ENCODE measurements at regions not wholly inside any gene's neighbourhood (a gene's known extent, or its start where the extent isn't known, plus 50 kb on each side); places are given as distances from the start of the nearest gene placed in this dataset.

- no peak overlapping the region for H3K4me3 ChIP-seq (ENCODE audit: control insufficient read depth, low read depth, low read length)
- no peak for DNase-seq (ENCODE audit: low read depth)
- TF ChIP-seq, protein P1, sequence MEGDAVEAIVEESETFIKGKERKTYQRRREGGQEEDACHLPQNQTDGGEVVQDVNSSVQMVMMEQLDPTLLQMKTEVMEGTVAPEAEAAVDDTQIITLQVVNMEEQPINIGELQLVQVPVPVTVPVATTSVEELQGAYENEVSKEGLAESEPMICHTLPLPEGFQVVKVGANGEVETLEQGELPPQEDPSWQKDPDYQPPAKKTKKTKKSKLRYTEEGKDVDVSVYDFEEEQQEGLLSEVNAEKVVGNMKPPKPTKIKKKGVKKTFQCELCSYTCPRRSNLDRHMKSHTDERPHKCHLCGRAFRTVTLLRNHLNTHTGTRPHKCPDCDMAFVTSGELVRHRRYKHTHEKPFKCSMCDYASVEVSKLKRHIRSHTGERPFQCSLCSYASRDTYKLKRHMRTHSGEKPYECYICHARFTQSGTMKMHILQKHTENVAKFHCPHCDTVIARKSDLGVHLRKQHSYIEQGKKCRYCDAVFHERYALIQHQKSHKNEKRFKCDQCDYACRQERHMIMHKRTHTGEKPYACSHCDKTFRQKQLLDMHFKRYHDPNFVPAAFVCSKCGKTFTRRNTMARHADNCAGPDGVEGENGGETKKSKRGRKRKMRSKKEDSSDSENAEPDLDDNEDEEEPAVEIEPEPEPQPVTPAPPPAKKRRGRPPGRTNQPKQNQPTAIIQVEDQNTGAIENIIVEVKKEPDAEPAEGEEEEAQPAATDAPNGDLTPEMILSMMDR (conservative IDR thresholded peaks at IDR 0.05; ENCODE audit: control insufficient read depth, insufficient read depth, low read depth, low read length), result no peak
Observed at GRCh38 chr20:39784693-39785092, 822.5 kb downstream of the DHX35 start.

DNA sequence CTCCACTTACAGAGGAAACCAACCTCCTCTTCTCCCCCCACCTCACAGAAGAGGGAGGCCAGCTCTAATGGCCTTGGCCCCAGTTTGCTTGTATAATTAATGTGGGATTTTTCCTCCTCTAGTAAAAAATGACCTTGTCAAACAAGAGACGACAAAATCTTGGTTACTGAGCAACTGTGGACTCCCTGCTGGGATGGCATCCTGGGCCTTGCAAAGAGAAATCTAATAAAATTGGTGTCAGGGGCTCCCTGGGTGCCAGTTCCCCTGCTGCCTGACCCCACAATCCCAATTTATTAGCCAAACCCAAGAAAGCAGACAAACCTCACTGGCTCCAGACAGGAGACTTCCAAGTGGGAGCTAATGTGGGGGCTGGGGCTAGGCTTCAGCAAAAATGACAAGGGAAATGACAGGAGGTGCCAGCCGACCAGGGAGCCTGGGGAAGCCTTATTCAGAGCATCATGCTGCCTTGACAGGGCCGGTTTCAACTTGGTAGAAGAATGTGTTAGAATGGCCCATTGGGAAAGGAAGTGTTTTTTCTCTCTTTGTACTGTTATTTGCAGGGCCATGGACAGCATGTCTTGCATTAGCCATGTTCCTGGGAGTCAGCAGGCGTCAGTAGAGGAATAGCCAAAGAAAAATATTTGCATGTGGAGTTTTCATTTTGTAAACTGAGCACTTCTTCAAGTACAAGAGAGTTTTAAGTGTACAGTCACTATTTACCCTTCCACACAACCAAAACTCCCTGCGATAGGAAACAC is 816.9 kb downstream of the DHX35 start:
- H3K4me3 ChIP-seq (ENCODE audit: control insufficient read depth, low read depth, low read length), result no peak overlapping the region
- peak; percentile 14 for DNase-seq (ENCODE audit: low read depth)
- TF ChIP-seq, protein P1 (conservative IDR thresholded peaks at IDR 0.05; ENCODE audit: control insufficient read depth, insufficient read depth, low read depth, low read length), result peak; percentile 14

DNA sequence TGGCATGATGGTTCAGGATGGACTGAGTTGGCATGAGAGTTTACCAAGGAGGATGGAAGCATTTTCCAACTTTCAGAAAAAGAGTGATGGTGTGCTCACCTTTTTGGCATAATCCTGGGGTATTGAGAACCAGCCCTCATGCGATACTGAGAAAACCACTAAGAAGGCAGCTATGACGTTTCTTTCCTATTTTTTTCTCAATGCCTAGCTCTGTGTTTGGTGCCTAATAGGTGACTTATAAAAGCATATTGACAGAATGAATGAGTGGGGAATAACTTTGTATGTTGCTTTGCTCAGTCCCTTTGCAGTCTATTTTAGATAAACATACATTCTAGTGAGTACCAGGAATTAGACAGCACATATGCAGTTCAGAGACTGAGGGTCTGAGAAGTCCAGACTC is 816.3 kb downstream of the DHX35 start:
- H3K4me3 ChIP-seq (ENCODE audit: control insufficient read depth, low read depth, low read length), result no peak overlapping the region
- DNase-seq (ENCODE audit: low read depth), result no peak
- TF ChIP-seq, protein P1 (conservative IDR thresholded peaks at IDR 0.05; ENCODE audit: control insufficient read depth, insufficient read depth, low read depth, low read length), result no peak

DNA sequence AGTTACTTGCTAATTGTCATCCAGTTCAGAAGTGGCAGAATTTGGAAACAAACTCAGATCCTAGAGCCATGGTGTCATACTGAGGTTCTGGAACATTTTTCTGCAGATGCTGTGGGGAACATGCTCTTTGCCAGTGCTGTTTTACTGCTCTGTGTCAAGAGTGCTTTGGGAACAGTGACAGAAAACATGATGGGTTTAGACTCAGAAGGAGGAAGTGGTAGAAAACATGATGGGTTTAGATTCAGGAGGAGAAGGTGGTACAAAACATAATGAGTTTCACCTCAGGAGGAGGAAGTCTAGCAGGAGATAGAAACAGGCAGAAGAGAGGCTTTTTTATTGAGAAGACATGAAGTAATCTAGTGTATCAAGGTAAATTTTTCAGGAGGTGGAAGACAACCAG is 815.5 kb downstream of the DHX35 start:
- H3K4me3 ChIP-seq (ENCODE audit: control insufficient read depth, low read depth, low read length), result no peak overlapping the region
- TF ChIP-seq, protein P1 (conservative IDR thresholded peaks at IDR 0.05; ENCODE audit: control insufficient read depth, insufficient read depth, low read depth, low read length), result no peak
- DNase-seq (ENCODE audit: low read depth), result no peak

GRCh38 chr20:39775110-39775509 is 813.0 kb downstream of the DHX35 start:
- TF ChIP-seq, protein P1 (conservative IDR thresholded peaks at IDR 0.05; ENCODE audit: control insufficient read depth, insufficient read depth, low read depth, low read length), result no peak
- peak; percentile 98 for DNase-seq (ENCODE audit: low read depth)
- H3K4me3 ChIP-seq (ENCODE audit: control insufficient read depth, low read depth, low read length), result no peak overlapping the region

DNA sequence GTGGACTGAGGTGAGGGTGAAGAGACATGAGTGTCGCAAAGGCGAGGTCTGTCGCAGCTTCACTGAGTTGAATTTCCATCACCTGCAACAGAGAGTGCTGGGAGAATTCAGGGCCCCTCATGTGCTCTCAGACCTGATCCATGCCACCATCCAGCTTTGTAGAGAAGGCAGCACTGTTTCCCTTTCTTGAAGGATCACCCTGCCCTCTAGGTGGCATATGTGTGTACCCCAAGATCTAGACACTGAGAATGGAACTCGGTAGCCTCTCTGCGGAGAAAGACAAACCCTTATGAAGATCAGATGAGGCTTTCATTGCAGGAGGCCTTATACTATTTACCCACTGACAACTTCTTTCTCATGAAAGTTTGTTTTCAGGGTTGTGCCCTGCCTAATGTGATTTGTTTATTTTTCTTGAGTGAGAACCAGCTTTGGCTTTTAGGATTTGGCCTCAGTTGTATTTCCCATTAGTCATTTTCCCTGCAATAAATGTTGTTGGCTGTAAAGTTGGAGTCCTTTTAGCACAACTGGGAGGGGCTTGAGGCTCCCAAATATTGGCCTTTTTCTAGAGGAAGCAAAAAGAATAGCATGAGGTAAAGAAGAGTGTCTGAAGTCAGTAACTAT is 811.3 kb downstream of the DHX35 start:
- TF ChIP-seq, protein P1 (conservative IDR thresholded peaks at IDR 0.05; ENCODE audit: control insufficient read depth, insufficient read depth, low read depth, low read length), result no peak
- H3K4me3 ChIP-seq (ENCODE audit: control insufficient read depth, low read depth, low read length), result no peak overlapping the region
- DNase-seq (ENCODE audit: low read depth), result peak; percentile 54
